Astrocyte of the hippocampus (primary cell): ENCODE measurements at regions not wholly inside any gene's neighbourhood (a gene's known extent, or its start where the extent isn't known, plus 50 kb on each side); places are given as distances from the start of the nearest gene placed in this dataset.

Experiments
- DNase-seq: peaks from one replicate; pipeline ENCODE4 v3.0.0; 2011; ENCODE audit warnings: low read depth, low spot score

DNA sequence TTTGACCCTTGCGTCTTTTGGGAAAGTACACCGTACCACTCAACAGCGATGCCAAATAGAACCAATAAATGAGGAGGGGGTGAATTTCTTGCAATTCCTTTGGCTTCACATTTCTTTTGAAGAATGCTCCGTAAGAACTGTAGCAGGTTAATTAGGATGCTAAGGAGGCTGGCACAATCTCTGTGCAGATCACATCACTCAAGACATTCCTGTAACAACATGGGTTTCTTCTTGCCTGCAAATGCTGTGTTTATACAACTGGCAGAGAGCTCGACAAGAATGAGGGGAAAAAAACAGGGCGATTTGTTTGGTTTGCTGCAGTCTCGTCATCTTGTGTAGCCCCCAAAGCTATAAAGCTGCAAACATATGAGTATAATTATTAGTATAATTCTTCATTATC is 424.8 kb upstream of the DCC start:
- no peak for DNase-seq

DNA sequence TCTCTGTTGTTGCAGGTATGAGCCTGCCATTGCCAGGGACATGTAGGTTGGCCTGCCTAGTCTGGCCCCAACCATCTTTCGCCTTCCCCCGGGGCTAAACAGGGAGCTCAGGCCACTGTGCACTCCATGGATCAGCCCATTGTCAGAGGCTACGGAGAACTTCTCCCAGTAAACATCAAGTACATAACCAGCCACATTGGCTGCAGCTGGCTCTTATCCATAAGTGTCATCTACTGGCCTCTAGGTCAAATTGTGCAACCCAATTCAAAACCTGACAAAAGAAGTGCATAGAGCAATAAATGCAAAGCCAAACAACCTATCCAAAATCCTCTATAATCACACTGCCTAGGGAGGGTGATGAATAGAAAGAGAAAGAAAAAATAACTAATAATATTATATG is 418.1 kb upstream of the DCC start:
- no peak for DNase-seq

DNA sequence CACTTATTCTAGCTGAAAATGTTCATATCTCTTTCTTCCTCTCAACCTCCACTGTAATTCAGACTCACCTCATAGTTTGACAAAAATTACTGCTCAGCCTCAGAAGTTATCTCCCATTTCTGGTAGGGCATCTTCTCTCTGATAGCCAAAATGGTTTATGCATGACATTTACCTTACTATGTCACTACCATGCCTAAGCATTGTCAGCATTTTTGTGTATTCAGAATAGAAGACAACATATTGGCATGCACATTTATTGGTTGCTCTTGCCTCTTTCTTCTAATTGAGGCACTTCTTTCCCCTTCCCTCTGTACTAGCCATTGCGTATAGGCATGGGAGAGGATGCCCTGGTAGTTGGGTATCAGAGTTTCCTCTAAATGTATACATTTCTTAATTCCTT is 406.1 kb upstream of the DCC start:
- no peak for DNase-seq

DNA sequence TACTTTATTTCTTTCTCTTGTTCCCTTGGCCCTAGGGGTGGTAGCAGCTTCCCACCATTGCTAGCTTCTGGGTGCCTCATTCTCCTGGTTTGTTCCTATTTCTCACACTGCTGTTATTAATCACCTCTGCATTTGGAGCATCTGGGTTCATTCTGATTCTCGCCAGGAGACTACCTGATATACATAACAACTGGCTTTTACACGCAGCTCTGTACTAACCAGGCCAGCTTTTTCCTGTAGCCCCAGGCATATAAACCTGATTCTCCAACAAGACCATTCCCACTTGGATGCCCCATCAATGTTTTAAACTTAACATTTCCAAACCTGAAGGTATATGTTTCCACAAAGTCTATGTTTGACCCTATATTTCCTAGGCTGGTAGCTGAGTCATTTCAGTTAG is 403.9 kb upstream of the DCC start:
- no peak for DNase-seq

DNA sequence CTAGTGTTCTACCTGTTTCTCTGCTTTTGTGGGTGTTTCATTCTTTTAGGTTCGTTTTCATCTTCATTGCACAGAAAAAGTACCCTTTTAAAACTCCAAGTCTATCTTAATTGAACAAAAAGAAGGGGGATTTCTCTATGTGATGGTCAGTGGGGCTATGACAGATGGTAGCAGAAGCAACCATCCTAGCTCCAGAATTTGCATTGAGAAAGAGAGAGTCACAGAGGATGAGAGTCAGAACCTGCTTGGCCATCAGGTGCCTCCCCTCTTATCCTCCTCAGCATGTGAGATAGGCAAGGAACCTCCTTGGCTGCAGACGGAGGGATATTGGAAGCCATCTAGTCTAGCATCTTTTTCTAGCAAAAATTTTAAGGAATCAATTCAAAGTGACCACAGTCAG is 398.0 kb upstream of the DCC start:
- no peak for DNase-seq

DNA sequence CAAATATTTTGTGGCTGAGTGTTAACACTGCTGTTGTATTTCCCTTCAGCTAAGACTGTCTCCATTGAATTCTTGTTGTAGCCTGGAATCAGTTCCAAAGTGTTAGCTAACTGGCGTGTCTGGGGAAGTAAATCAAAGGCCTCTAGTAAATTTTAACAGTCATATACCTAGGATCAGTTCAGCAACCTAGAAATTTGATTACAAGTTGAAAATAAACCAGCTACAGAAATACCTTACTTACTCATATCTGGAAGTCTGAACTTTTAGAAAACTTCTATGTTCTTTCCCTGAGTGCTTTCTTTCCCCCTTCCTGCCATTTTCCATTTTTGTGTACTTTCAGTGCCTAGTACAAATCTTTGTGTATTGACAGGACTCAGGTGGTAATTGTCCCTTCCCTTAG is 396.7 kb upstream of the DCC start:
- DNase-seq: no peak

DNA sequence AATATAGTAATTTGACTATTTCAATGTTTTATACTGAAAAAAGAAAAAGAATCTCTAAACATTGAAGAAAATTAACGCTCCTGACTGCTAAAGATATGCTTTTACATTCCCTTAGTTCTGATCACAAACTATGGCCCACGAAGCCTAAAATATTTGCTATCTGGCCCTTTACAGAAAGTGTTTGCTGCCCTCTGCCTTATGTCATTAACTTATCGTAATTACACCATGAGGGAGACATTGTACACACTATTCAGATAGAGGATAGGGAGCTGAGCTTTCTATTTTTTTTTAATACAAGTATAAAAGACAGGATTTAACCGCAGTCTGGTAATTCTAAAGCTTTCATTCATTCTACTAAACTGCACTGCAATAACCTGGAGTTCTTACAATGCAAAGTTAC is 393.1 kb upstream of the DCC start:
- no peak for DNase-seq

DNA sequence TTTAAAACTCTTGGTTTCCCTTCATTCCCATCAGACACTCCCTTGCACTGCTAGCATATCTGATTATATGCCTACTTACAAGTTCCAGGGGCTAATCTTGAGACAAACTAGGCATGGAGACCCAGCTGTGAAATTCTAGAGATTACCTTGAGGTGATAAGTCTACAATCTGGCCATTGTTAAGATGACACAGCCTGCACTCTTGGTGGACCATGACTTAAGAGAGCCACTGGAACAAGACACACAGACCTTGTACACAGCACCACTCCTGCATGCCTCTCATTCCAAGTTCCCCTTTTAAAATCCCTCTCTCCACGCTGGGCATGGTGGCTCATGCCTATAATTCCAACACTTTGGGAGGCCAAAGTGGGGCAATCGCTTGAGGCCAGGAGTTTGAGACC is 387.2 kb upstream of the DCC start:
- DNase-seq: no peak

DNA sequence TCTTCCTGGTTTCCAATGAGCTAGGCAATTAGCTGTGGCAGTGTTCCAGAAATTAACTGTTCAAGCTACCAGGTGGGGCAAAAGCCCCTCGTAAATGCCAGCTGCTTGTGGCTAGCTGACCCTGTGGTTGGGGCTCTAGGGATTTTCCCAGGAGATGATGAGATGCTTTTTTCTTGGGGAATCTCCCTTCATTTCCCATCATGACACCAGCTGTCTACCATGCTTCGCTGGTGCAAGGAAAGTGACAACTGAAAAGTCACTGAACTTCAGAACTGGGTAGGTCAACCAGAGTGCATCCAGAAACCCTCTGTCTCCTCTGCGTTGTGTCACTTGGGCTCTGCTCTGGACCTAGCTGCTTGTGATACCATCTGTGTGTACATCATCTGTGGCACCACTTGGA is 386.5 kb upstream of the DCC start:
- no peak for DNase-seq

DNA sequence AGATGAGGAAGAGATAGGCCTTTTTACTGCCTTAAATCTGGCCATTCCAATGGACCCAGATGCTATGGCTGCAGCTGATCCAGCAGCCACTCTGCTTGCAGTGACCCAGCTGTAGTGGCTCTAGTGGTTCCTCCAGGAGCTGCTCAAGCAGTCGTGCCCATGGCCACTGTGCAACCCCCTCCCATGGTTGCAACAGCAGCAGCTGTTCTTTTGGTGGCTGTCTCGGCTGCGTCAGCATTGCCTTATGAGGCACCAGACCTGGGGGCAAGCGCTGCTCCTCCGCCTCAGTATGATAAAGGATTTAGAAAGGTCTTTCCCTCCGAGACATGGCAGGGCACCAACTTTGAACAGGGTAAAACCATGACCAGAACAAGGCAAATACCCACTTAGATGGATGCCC is 384.9 kb upstream of the DCC start:
- no peak for DNase-seq

DNA sequence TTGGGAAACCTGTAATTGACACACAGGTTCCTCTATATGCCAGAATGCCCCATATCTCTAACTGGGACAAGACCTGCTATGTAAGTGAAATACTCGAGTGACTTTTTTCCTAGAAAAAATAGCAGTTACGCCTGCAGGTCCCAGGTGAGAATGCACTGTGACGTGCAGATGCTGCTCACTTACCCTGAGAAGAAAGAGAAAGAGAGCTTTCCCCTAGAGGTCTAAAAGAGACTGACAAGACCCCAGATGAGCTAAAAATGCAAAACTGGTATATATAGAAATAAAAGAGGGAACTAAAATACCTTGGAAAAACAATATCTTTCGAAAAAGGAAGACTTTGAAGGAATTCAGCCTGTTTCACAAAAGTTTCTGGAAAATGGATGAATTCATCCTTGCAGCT is 383.0 kb upstream of the DCC start:
- no peak for DNase-seq

DNA sequence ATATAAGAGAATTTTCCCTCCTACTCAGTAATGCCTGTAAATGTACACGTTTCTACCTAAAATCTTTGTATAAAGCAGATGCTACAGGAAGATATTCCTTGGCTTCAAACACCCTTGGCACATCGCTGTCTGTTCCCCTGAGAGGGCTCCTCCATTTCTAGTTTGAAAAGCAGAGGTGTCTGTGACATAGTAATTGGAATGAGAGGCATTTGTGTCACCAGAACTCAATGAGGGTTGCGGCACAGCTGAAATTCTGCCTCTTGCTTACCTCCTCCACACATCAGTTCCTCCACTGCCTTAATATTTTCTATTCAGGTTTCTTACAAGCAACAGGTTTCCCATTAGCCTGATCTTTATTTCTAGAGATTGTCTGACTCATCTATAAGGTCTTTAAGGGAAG is 359.9 kb upstream of the DCC start:
- no peak for DNase-seq

DNA sequence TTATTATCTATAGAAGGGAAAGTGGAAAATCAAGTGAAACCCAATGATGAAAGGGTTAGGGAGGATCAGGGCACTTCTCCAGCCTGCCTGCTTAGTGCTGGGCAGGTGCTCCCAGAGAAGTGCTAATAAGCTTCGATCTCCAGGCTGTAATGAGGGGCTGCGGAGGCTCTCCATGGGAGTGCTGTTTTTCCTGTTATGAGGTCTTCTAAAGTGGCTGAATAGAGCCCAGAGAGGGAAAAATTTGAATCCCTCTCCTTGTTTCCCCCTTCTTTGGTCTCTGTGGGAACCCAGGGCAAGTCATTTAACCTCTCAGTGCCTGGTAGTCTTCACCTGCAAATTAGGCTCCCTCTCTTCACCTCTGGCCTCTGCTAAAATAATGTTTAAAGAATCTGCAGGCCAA is 351.7 kb upstream of the DCC start:
- no peak for DNase-seq

DNA sequence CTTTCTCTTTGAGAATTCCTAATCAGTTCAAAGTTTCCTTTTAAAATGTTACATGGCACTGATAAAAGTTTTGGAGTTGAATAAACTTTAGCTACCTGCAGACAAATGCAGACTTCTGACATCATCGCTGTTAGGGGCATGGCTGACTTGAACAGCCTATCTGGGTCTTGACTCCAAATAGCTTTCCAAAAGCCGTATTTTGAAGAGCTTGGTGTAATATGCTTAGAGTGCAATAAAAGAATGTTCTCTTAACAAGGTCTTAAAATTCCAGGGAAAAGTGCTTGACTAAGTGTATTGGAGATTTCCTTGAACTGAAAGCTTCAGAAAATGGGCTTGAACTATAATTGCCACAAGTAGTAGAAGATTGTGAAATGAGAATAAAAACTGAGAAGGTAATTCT is 342.9 kb upstream of the DCC start:
- no peak for DNase-seq

DNA sequence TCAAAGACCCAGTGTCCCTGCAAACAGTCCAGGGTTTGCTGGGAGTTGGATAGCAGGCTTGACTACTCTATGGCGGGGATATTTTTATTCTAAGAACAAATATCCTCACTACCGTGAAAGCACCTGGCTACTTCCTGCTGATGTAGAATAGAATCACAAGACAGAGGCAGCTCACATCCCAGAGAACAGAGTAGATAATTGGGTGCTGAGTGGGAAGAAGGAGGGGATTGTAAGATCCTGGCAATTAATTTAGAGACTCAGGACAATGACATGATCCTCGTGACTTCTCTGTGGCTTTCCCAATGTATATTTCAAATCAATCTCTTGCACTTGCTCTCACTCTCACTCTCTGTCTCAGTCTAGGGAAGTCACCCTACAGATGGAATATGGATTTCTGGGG is 341.9 kb upstream of the DCC start:
- DNase-seq: no peak

DNA sequence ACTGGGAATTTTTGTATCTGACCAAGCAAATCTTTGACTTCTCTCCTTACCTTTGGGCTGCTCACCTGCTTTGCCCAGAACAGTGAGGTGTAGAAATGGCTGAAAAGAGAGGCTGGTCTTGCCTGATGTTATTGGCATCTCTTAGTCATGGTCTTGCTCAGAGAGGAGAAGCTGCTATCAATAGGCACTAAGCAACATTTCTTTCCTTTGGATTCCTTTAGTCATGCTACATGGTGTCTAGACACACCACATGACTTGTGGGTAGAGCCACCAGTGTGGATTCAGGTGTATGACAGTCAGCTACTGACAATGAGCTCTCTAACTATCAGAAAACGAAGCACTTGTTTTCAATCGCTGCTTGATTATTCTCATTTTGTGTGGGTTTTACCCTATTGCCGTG is 341.3 kb upstream of the DCC start:
- DNase-seq: no peak

DNA sequence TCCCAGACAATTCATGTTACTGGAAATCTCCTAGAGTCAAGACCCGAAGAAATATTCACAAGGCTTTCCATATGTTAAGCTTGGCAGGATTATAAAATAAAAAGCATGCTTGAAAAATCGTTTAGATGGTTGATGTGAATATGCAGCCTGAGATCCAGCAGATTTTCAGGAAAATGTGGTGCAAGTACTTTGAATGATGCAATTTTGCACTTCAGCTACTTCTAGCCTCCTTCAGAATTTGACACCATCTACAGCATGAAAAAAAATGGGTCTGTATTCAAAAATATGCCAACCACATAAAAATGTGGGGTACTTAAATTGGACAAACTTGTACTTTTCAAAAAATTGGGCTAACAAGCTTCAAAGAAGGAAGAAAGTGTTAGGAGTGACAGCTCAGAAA is 340.6 kb upstream of the DCC start:
- no peak for DNase-seq

DNA sequence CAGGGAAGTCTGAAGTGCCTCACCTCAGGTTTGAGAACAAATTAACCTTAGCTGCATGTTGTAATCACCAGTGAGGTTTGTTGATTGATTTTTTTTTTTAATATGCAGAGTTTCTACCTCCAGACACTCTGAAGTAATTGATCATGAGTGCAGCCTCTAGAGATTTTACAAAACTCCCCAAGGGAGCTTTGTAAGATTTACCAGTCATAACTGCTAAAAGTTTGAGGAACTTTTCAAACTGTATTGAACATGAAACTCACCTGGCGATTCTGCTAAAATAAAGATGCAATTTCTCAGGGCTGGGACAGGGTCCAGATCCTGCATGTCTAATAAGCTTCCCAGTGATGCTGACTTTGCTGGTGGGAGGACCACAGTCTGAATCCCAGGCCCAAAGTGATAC is 339.6 kb upstream of the DCC start:
- no peak for DNase-seq

DNA sequence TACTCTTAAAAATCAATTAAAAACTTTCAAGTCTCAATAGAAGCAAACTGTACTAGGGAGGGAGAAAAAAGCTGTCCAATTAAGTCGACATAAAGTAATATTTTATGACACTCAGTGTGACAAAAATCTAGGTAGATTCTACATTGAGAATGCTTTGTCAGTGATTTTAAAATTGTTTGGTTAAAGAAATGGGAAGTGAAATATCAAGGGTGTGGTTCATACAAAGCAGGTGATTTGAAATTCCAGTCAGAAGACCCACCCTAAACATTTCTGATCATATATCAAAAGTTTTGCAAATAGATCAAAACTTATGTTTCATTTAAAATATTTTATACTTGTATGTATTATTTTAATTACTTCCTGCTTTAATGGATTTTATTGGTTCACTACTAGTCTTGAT is 338.9 kb upstream of the DCC start:
- no peak for DNase-seq

DNA sequence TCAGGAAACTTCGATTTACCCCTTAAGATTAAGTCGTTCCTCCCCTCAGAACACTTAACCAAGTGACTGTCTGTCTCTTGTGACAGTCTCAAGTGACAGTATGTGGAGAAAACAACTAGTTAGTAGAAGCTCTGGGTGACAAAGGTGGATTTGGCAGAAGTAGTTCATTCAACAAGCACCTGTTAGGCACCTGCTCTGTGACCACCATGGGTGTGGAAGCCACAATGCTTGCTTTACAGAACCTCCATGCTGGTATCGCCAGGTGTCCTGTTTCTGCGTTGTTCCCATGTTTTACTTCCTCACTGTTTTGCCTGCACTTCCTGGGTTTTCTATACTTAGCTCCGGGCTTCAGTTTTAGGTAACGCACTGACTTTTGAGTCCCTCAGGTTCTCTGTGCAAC is 337.4 kb upstream of the DCC start:
- DNase-seq: no peak

DNA sequence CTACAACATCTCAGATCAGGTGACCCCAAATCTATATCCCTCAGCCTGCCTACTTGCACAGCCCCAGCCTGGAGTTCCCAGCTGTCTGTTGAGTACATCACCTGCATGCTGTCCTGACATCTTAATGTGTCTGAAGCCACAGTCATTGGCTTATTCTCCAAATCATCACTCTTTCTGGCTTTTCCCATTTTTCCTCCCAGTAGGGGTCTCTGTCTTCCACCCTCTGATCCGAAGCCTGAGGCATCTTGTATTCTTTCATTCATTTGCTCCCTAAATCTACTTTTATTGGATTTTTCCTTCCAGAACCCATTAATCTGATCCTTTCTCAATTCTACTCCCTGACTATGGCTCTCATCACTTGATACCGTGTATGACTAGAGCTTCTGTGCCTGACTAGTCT is 332.9 kb upstream of the DCC start:
- DNase-seq: no peak

DNA sequence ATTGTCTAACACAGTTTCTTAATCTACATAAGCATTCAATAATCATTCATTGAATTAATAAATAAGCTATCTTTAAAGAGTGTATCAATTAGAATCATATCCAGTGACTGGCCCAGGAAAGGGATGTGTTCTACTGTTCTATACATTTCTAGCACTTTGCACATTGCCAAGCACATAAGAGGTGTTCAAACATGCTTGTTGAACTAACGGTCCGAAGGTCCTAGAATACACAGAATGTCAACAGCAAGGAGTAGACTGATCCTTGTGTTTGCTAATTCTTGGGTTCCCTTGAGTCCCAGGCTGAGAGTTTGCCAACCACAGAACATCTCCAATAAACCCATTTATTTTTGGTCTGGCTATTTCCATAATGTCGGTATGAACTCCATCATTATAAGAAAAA is 331.7 kb upstream of the DCC start:
- no peak for DNase-seq

DNA sequence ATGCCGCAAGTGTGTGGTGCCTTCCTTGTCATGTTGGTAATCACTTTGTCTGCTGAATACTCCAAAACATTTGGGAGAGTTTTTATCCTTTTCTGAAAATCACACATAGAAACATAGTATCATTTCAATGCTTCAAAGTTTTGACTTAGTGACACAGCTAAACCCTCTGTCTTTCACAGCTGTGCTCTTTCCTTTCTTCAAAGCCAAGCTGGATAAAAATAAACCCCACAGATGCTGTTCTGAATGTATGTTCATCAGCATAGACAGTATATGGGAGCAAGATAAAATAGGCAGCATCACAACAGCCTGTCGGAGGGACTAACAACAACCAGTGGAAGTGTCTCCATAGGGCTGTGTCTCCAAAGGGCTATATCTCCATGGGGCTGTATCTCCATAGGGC is 331.3 kb upstream of the DCC start:
- DNase-seq: no peak

DNA sequence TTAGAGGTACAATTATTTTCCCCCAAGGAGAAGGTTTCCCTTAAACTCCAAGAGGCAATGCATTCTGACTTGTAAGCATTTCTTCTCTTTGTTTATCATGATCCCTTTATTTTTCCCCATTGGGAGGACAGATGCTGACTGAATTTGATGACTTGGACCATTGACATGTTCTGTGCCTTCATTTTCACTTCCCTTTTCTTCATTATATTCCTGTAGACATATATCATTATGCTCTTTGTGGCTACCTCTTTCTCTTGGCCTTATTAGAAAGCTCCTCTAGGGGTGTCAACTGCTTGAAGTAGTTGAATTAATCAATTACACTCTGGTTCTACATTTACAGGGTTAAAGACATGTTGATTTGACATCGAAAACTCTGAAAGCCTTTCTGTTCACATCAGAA is 330.0 kb upstream of the DCC start:
- no peak for DNase-seq
